ENCODE measurements at regions not wholly inside any gene's neighbourhood (a gene's known extent, or its start where the extent isn't known, plus 50 kb on each side); places are given as distances from the start of the nearest gene placed in this dataset.
A peak's percentile ranks its signal among the peaks of the same experiment; 100 is the strongest.

- intact Hi-C loops (cut with DNase I): no loop called here
Observed at GRCh38 chr22:20637750-20638506, 130.5 kb downstream of the MED15 start.

GRCh38 chr22:20638507-20638870 lies 131.1 kb downstream of the MED15 start:
- DNase-seq: peak in 1 of 42 donors; percentile 10

More at GRCh38 chr22:20637750-20638506, 130.5 kb downstream of the MED15 start:
- no peak for DNase-seq

GRCh38 chr22:20639343-20639742 lies 131.9 kb downstream of the MED15 start:
- no peak for DNase-seq
- intact Hi-C loops (cut with DNase I): no loop called here

More at GRCh38 chr22:20638507-20638870, 131.1 kb downstream of the MED15 start:
- intact Hi-C loops (cut with DNase I): no loop called here

- DNase-seq: no peak
- intact Hi-C loops (cut with DNase I): no loop called here
Observed at GRCh38 chr22:20639750-20640149, 132.3 kb downstream of the MED15 start.

GRCh38 chr22:20641198-20641892 lies 132.6 kb upstream of the SERPIND1 start:
- intact Hi-C loops (cut with DNase I): no loop called here
- DNase-seq: peak in 2 of 42 donors; percentile 2 to 6

- intact Hi-C loops (cut with DNase I): no loop called here
- peak in 1 of 42 donors; percentile 5 for DNase-seq
Observed at GRCh38 chr22:20641919-20642579, 131.9 kb upstream of the SERPIND1 start.

GRCh38 chr22:20642668-20643179 lies 131.2 kb upstream of the SERPIND1 start:
- no peak for DNase-seq
- intact Hi-C loops (cut with DNase I): no loop called here

- peak in 2 of 42 donors; percentile 13 to 21 for DNase-seq
- intact Hi-C loops (cut with DNase I): no loop called here
Observed at GRCh38 chr22:20644071-20644642, 129.8 kb upstream of the SERPIND1 start.

DNA sequence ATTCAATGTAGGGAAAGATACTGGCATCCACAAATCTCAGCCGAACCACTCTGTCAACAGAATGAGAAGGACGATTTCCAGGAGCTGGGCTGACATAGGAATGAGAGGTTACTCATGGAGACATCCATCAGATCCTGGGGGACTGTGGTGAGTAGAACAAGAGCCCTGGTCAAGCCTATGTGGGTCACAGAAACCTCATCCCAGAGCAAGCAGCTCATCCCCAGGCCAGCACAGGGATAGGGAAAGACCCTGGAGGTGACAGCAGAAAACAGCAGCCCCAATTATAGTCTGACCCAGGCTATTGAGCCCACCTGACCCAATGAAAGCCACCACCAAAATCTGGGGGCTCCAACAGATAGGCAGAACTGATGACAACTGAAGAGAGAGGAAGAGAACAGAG lies 128.0 kb upstream of the SERPIND1 start:
- peak in 2 of 42 donors; percentile 5 to 16 for DNase-seq
- intact Hi-C loops (cut with DNase I): no loop called here

DNA sequence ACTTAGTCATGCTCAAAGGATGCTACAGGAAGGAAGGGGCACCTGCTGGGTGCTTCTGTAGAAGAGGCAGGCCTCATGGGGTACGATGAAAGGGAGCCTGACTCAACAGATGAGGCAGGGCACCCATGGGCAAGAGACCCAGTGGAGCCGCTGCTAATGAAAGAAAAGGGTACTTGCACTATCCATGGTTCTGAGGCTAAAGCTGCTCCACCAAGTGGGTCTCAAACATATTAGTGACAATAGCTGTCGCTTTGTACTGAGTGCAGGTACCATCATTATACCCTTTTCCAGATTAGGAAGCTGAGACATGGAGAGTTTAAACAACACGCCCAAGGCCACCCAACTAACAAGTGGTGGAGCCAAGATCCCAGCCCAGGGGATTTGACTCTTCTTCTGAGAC lies 127.5 kb upstream of the SERPIND1 start:
- intact Hi-C loops (cut with DNase I): no loop called here
- DNase-seq: peak in 2 of 42 donors; percentile 1 to 9

DNA sequence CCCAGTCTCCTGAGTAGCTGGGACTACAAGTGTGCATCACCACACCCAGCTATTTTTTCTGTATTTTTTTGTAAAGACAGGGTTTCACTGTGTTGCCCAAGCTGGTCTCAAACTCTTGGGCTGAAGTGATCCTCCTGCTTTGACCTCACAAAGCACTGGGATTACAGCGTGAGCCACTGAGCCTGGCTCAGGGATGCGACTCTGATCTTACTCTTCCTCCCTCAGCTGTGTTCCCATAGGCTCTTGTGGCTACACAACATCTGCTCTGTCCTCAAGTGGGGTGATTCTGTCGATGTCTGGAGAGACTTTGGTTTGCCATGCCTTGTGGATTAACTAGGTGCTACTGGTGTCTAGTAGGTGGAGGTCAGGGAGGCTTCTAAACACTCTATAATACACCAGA lies 127.0 kb upstream of the SERPIND1 start:
- DNase-seq: peak in 2 of 42 donors; percentile 2 to 5
- intact Hi-C loops (cut with DNase I): no loop called here

DNA sequence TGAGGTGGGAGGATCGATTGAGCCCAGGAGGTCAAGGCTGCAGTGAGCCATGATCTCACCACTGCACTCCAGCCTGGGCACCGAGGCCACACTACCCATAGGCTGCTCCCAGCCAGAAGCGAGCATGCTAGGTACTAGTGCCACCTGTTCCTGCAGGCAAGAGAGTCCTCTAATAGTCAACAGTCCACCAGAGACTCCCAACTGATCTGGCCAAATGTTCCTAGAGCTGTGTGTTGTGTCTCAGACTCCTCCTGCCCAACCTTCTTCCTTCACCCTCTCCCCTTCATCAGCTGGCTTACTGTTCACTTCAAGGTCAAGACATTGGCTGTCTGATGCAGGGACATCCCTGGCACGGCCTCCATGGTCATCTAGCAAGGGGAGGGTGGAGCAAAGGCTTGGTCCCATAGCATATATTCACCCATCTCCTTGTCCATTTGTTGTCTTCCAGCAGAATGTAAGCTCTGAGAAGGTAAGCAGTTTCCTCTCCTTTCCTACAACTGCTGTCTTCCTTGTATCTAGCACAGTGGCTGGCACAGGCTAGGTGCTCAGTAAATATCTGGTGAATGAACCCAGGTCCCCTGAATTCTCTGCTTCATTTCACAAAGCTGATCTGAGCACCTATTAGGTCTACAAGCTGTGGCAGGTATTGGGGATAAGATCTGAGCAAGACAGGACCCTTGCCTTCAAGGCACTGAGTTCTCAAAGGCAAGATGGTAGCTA lies 126.2 kb upstream of the SERPIND1 start:
- DNase-seq: peak in 4 of 42 donors; percentile 3 to 27 (median 10)
- intact Hi-C loops (cut with DNase I): no loop called here

DNA sequence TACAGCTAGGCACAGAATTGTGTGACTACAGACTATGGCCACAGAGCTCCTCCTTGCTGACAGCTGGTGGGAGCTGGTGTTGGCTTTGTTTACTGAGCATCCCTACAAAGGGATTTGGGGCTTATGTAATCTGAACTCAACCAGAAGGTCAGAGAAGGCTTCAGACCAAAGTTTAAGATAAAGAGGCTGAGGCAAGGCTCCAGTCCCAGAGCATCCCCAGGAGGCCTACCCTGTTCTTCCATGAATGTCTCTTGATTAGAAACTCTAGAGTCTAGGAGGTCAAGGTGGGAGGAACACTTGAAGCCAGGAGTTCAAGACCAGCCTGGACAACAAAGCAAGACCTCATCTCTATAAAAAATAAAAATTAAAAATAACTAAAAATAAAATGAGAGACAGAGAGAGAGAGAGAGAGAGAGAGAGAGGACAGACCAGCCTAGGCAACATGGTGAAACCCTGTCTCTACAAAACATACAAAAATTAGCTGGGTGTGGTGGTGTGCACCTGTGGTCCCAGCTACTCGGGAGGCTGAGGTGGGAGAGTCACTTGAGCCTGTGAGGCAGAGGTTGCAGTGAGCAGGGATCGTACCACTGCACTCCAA lies 125.5 kb upstream of the SERPIND1 start:
- peak in 2 of 42 donors; percentile 1 to 17 for DNase-seq
- intact Hi-C loops (cut with DNase I): no loop called here

GRCh38 chr22:20650294-20651207 lies 123.4 kb upstream of the SERPIND1 start:
- peak in 5 of 42 donors; percentile 6 to 27 (median 15) for DNase-seq
- intact Hi-C loops (cut with DNase I): no loop called here

- intact Hi-C loops (cut with DNase I): no loop called here
- peak in 10 of 42 donors; percentile 8 to 52 (median 21) for DNase-seq
Observed at GRCh38 chr22:20651286-20651685, 122.6 kb upstream of the SERPIND1 start.

DNA sequence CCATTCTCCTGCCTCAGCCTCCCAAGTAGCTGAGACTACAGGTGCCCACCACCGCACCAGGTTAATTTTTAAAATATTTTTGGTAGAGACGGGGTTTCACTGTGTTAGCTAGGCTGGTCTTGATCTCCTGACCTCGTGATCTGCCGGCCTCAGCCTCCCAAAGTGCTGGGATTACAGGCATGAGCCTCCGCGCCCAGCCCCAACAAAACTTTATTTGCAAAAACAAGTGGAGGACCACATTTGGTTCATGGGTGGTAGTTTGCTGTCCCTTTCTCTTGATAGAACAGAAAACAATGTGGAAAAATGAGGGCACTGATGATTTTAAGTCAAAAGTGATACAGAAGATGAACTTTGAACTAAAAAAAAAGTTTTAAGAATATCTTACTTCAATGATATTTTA lies 121.8 kb upstream of the SERPIND1 start:
- peak in 1 of 42 donors; percentile 16 for DNase-seq
- intact Hi-C loops (cut with DNase I): no loop called here

- DNase-seq: peak in 3 of 42 donors; percentile 1 to 31 (median 28)
Observed at GRCh38 chr22:20652582-20652981, 121.3 kb upstream of the SERPIND1 start.

More at GRCh38 chr22:20652582-20652981, 121.3 kb upstream of the SERPIND1 start:
- intact Hi-C loops (cut with DNase I): no loop called here

Measured in head of caudate nucleus (tissue), 42 donors.